ENCODE measurements at regions not wholly inside any gene's neighbourhood (a gene's known extent, or its start where the extent isn't known, plus 50 kb on each side); places are given as distances from the start of the nearest gene placed in this dataset.

DNA sequence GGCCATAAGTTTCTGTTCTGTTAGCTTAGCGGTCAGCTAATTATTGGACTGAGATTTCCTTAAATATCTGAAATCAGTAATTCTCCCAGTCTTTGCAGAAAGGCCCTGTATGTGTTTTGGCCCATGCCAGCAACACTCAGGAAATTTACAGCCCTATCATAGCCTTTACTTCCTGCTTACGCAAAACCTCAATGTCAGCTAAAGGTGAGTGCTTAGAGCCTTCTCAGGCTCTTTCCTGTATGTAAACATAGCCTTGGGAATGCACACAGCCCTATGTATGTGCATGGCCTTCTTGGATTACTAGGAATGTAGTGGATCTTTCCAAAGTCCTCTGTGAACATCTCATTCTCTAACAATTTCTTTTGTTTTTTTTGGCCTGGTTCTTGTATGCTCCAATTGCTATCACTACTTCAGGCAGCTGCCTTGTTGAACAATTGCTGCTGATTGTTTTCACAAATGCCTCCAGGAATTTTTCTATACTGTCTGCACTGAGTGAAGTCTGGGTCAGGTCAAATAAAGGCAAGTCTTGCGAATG is 200.0 kb downstream of the PPP1R2C start:
- Histone ChIP-seq H3K4me3 (ENCODE audit: low read length) (no peak overlapping the region), H3K4me2 (ENCODE audit: low read depth, low read length, poor library complexity, severe bottlenecking) (no peak overlapping the region), H3K27ac (ENCODE audit: low read length) (no peak overlapping the region), H3K27me3 (ENCODE audit: low read length) (no peaks in the 10 kb centered on the region), H3K9me2 (replicated peaks; ENCODE audit: insufficient read depth, low read length) (no peaks in the 10 kb centered on the region), H3K9me3 (ENCODE audit: low read length) (peaks cover 35% of the 10 kb centered on the region), H3K36me3 (ENCODE audit: insufficient read depth, low read length) (no peaks in the 10 kb centered on the region), H3K4me1 (ENCODE audit: low read length) (no peaks in the 10 kb centered on the region), H3K9ac (ENCODE audit: low read length) (no peak overlapping the region), H2AFZ (ENCODE audit: low read length) (no peak overlapping the region), H4K20me1 (ENCODE audit: insufficient read depth, low read depth, low read length) (no peaks in the 10 kb centered on the region), H3K79me2 (ENCODE audit: low read length) (no peaks in the 10 kb centered on the region)
- no peak for DNase-seq

DNA sequence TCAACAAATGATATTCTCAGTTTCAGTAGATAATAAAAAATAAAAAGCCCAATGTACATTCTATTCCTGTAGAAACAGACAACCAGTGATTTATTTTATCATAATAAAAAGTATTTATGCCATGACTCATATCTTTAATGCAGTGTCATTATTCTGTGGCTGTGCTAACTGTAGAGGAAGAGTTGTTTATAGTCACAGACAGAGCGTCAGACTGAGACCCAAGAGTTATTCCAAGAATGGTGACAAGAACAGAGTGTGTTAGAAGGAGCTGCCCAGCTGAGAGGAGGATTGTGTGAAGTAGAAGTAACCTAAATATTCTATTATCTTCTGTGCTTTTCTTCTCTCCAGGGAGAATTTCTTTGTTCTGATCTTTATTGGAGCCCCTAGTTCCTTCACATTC is 210.7 kb downstream of the PPP1R2C start:
- no peaks in the 10 kb centered on the region for H3K4me1 ChIP-seq (ENCODE audit: low read length)
- H3K4me2 ChIP-seq (ENCODE audit: low read depth, low read length, poor library complexity, severe bottlenecking) = no peak overlapping the region
- peaks cover 34% of the 10 kb centered on the region for H3K9me3 ChIP-seq (ENCODE audit: low read length)
- no peaks in the 10 kb centered on the region for H3K27me3 ChIP-seq (ENCODE audit: low read length)
- no peak overlapping the region for H3K9ac ChIP-seq (ENCODE audit: low read length)
- H4K20me1 ChIP-seq (ENCODE audit: insufficient read depth, low read depth, low read length) = no peaks in the 10 kb centered on the region
- H3K79me2 ChIP-seq (ENCODE audit: low read length) = no peaks in the 10 kb centered on the region
- no peak overlapping the region for H3K4me3 ChIP-seq (ENCODE audit: low read length)
- no peaks in the 10 kb centered on the region for H3K9me2 ChIP-seq (replicated peaks; ENCODE audit: insufficient read depth, low read length)
- no peak overlapping the region for H2AFZ ChIP-seq (ENCODE audit: low read length)
- H3K36me3 ChIP-seq (ENCODE audit: insufficient read depth, low read length) = no peaks in the 10 kb centered on the region
- no peak for DNase-seq
- H3K27ac ChIP-seq (ENCODE audit: low read length) = no peak overlapping the region

GRCh38 chrX:42565739-42566138 is 212.2 kb downstream of the PPP1R2C start:
- no peaks in the 10 kb centered on the region for H3K4me1 ChIP-seq (ENCODE audit: low read length)
- no peaks in the 10 kb centered on the region for H3K27me3 ChIP-seq (ENCODE audit: low read length)
- H4K20me1 ChIP-seq (ENCODE audit: insufficient read depth, low read depth, low read length) = no peaks in the 10 kb centered on the region
- H3K9ac ChIP-seq (ENCODE audit: low read length) = no peak overlapping the region
- no peak overlapping the region for H3K27ac ChIP-seq (ENCODE audit: low read length)
- H2AFZ ChIP-seq (ENCODE audit: low read length) = no peak overlapping the region
- no peak for DNase-seq
- H3K4me2 ChIP-seq (ENCODE audit: low read depth, low read length, poor library complexity, severe bottlenecking) = no peak overlapping the region
- H3K4me3 ChIP-seq (ENCODE audit: low read length) = no peak overlapping the region
- H3K9me2 ChIP-seq (replicated peaks; ENCODE audit: insufficient read depth, low read length) = no peaks in the 10 kb centered on the region
- H3K9me3 ChIP-seq (ENCODE audit: low read length) = peaks cover 42% of the 10 kb centered on the region
- H3K79me2 ChIP-seq (ENCODE audit: low read length) = no peaks in the 10 kb centered on the region
- H3K36me3 ChIP-seq (ENCODE audit: insufficient read depth, low read length) = no peaks in the 10 kb centered on the region

DNA sequence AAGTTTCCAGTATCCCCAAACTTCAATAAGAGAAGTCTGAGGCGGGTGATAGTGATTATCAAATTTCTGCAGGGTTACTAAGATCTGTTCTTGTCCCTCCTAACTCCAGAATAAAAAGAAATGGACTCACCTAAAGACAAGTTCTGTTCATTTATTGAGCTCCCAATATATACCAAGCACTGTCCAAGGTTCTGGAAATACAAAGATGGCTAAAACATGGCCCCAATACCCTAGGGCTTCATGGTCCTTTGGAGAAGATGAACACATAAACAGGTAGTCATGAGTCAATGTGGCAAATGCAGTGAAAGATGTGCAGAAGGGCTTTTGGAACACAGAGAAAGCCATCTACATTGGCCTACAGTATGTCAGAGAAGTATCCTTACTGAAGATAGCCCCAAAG is 231.2 kb downstream of the PPP1R2C start:
- Histone ChIP-seq H3K79me2 (ENCODE audit: low read length) (no peaks in the 10 kb centered on the region), H3K9me3 (ENCODE audit: low read length) (peaks cover 10% of the 10 kb centered on the region; the same call in 1 of the 2 replicates), H3K9me2 (replicated peaks; ENCODE audit: insufficient read depth, low read length) (no peaks in the 10 kb centered on the region), H2AFZ (ENCODE audit: low read length) (no peak overlapping the region), H3K27me3 (ENCODE audit: low read length) (no peaks in the 10 kb centered on the region), H3K9ac (ENCODE audit: low read length) (no peak overlapping the region), H3K4me2 (ENCODE audit: low read depth, low read length, poor library complexity, severe bottlenecking) (no peak overlapping the region), H3K36me3 (ENCODE audit: insufficient read depth, low read length) (no peaks in the 10 kb centered on the region), H3K4me3 (ENCODE audit: low read length) (no peak overlapping the region), H4K20me1 (ENCODE audit: insufficient read depth, low read depth, low read length) (no peaks in the 10 kb centered on the region), H3K27ac (ENCODE audit: low read length) (no peak overlapping the region), H3K4me1 (ENCODE audit: low read length) (no peaks in the 10 kb centered on the region)
- DNase-seq = no peak

DNA sequence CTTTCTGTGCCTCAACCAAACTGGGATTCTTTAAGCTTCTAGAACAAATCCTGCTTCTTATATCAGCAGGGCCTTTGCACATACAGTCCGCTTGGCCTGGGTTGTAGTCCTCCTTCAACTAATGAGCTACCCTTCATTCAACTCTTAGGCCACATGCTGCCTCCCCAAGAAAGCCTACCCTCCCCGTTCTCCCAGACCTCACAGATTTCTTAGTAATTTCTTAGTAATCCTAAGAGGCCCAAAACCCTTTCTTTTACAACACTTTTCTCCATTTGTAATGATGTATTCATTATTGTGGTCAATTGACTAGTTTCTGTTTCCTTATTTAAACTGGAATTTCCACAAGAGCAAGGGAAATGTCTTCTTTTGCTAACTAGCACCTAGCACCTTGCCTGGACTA is 233.1 kb downstream of the PPP1R2C start:
- Histone ChIP-seq H3K9me2 (replicated peaks; ENCODE audit: insufficient read depth, low read length) (no peaks in the 10 kb centered on the region), H2AFZ (ENCODE audit: low read length) (no peak overlapping the region), H4K20me1 (ENCODE audit: insufficient read depth, low read depth, low read length) (no peaks in the 10 kb centered on the region), H3K27ac (ENCODE audit: low read length) (no peak overlapping the region), H3K9ac (ENCODE audit: low read length) (no peak overlapping the region), H3K79me2 (ENCODE audit: low read length) (no peaks in the 10 kb centered on the region), H3K4me1 (ENCODE audit: low read length) (no peaks in the 10 kb centered on the region), H3K4me3 (ENCODE audit: low read length) (no peak overlapping the region), H3K36me3 (ENCODE audit: insufficient read depth, low read length) (no peaks in the 10 kb centered on the region), H3K9me3 (ENCODE audit: low read length) (peaks cover 12% of the 10 kb centered on the region; the same call in 1 of the 2 replicates), H3K27me3 (ENCODE audit: low read length) (no peaks in the 10 kb centered on the region), H3K4me2 (ENCODE audit: low read depth, low read length, poor library complexity, severe bottlenecking) (no peak overlapping the region)
- DNase-seq = no peak

GRCh38 chrX:42541554-42541953 is 236.4 kb downstream of the PPP1R2C start:
- Histone ChIP-seq H3K4me1 (ENCODE audit: low read length) (no peaks in the 10 kb centered on the region), H4K20me1 (ENCODE audit: insufficient read depth, low read depth, low read length) (no peaks in the 10 kb centered on the region), H3K9ac (ENCODE audit: low read length) (no peak overlapping the region), H2AFZ (ENCODE audit: low read length) (no peak overlapping the region), H3K9me3 (ENCODE audit: low read length) (peaks cover 16% of the 10 kb centered on the region), H3K4me3 (ENCODE audit: low read length) (no peak overlapping the region), H3K27ac (ENCODE audit: low read length) (no peak overlapping the region), H3K27me3 (ENCODE audit: low read length) (no peaks in the 10 kb centered on the region), H3K4me2 (ENCODE audit: low read depth, low read length, poor library complexity, severe bottlenecking) (no peak overlapping the region), H3K79me2 (ENCODE audit: low read length) (no peaks in the 10 kb centered on the region), H3K36me3 (ENCODE audit: insufficient read depth, low read length) (no peaks in the 10 kb centered on the region), H3K9me2 (replicated peaks; ENCODE audit: insufficient read depth, low read length) (no peaks in the 10 kb centered on the region)
- DNase-seq = no peak

DNA sequence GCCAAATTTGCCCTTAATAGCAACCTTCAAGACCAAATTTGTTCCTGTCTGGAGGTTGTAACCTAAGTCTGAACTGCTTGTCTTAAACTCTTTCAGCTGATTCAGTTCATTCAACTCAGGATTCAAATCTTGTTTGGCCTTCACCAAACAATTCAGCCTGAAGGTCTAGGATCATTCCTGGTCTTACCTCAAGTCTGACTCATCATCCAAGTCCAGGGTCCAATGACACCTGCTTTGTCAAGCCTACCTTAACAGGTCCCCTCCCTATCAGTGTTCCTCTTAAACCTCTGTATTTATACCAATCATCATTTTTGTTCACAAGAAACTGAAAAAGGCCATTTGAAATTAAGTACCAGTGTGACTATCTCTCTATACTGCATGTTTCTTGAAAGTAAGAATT is 237.8 kb downstream of the PPP1R2C start:
- H3K9me2 ChIP-seq (replicated peaks; ENCODE audit: insufficient read depth, low read length) = no peaks in the 10 kb centered on the region
- H3K9ac ChIP-seq (ENCODE audit: low read length) = no peak overlapping the region
- no peaks in the 10 kb centered on the region for H3K27me3 ChIP-seq (ENCODE audit: low read length)

DNA sequence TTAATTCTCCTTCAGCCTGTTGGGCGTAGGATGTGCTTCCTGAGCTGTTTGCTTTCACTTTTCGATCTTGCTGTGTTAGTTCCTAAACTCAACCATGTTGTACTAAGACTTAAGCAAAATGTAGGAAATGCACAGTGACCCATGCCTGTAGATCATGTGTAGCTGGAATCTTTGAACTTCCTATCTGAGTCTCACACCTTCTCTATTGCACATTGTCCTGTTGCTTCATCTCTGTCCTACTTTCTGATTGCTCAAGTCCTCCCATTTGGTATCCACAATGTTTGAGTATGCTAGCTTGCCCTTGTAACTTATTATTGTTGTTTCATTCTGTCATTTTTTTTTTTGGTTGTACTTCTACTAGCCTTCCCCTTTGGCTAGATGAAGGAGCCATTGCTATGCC is 239.6 kb downstream of the PPP1R2C start:
- DNase-seq = no peak
- Histone ChIP-seq H3K9me3 (ENCODE audit: low read length) (peaks cover 19% of the 10 kb centered on the region), H2AFZ (ENCODE audit: low read length) (no peak overlapping the region), H3K27me3 (ENCODE audit: low read length) (no peaks in the 10 kb centered on the region), H3K9ac (ENCODE audit: low read length) (no peak overlapping the region), H3K9me2 (replicated peaks; ENCODE audit: insufficient read depth, low read length) (no peaks in the 10 kb centered on the region), H3K36me3 (ENCODE audit: insufficient read depth, low read length) (no peaks in the 10 kb centered on the region), H4K20me1 (ENCODE audit: insufficient read depth, low read depth, low read length) (no peaks in the 10 kb centered on the region), H3K79me2 (ENCODE audit: low read length) (no peaks in the 10 kb centered on the region), H3K4me3 (ENCODE audit: low read length) (no peak overlapping the region), H3K4me2 (ENCODE audit: low read depth, low read length, poor library complexity, severe bottlenecking) (no peak overlapping the region), H3K27ac (ENCODE audit: low read length) (no peak overlapping the region), H3K4me1 (ENCODE audit: low read length) (no peaks in the 10 kb centered on the region)

More for the DNA sequence above, 237.8 kb downstream of the PPP1R2C start:
- H3K4me1 ChIP-seq (ENCODE audit: low read length) = no peaks in the 10 kb centered on the region
- no peaks in the 10 kb centered on the region for H3K79me2 ChIP-seq (ENCODE audit: low read length)
- H3K27ac ChIP-seq (ENCODE audit: low read length) = no peak overlapping the region
- H2AFZ ChIP-seq (ENCODE audit: low read length) = no peak overlapping the region
- no peaks in the 10 kb centered on the region for H4K20me1 ChIP-seq (ENCODE audit: insufficient read depth, low read depth, low read length)
- peaks cover 16% of the 10 kb centered on the region for H3K9me3 ChIP-seq (ENCODE audit: low read length)
- no peak for DNase-seq
- H3K4me2 ChIP-seq (ENCODE audit: low read depth, low read length, poor library complexity, severe bottlenecking) = no peak overlapping the region
- no peak overlapping the region for H3K4me3 ChIP-seq (ENCODE audit: low read length)
- no peaks in the 10 kb centered on the region for H3K36me3 ChIP-seq (ENCODE audit: insufficient read depth, low read length)

DNA sequence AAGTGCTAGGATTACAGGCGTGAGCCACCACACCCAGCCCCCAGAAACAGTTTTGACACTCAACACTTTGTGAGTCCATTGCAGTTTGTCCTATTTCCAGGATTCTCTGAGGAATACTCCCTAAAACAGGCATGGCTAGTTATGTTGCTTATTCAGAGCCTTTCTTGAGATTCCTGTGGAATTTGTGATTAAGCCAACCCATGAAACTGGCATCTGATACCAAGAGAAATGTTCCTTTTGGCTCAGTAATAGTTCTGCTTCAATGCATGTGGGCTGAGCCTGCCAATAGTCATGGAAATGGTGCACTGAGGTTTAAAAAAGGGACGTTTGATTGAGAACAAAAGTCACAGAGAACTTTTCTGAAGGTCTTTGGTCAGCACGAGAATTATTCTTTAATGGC is 241.7 kb downstream of the PPP1R2C start:
- no peaks in the 10 kb centered on the region for H3K4me1 ChIP-seq (ENCODE audit: low read length)
- H3K27me3 ChIP-seq (ENCODE audit: low read length) = no peaks in the 10 kb centered on the region

More for the DNA sequence above, 241.7 kb downstream of the PPP1R2C start:
- Histone ChIP-seq H3K9me3 (ENCODE audit: low read length) (peaks cover 26% of the 10 kb centered on the region), H3K36me3 (ENCODE audit: insufficient read depth, low read length) (no peaks in the 10 kb centered on the region), H3K9ac (ENCODE audit: low read length) (no peak overlapping the region), H3K27ac (ENCODE audit: low read length) (no peak overlapping the region), H3K79me2 (ENCODE audit: low read length) (no peaks in the 10 kb centered on the region), H4K20me1 (ENCODE audit: insufficient read depth, low read depth, low read length) (no peaks in the 10 kb centered on the region), H3K4me2 (ENCODE audit: low read depth, low read length, poor library complexity, severe bottlenecking) (no peak overlapping the region), H3K4me3 (ENCODE audit: low read length) (no peak overlapping the region), H2AFZ (ENCODE audit: low read length) (no peak overlapping the region), H3K9me2 (replicated peaks; ENCODE audit: insufficient read depth, low read length) (no peaks in the 10 kb centered on the region)
- no peak for DNase-seq
